22Rv1 (cell line): ENCODE measurements at regions not wholly inside any gene's neighbourhood (a gene's known extent, or its start where the extent isn't known, plus 50 kb on each side); places are given as distances from the start of the nearest gene placed in this dataset.

Experiments
- H3K27ac ChIP-seq: fragments of 450-650 bp; 2 replicates; pipeline ENCODE4 v1.5.1; 2017
- CTCF ChIP-seq: fragments of 450-650 bp; IDR thresholded peaks from 2 replicates; pipeline ENCODE4 v1.5.1; 2017; ENCODE audit warnings: mild to moderate bottlenecking
- ZFX ChIP-seq: fragments of 450-650 bp; IDR thresholded peaks from 2 replicates; pipeline ENCODE4 v1.6.1; 2017; ENCODE audit warnings: antibody characterized with exemption, borderline replicate concordance

- no peak for TF ChIP-seq CTCF
- no peak for TF ChIP-seq ZFX
- no peak overlapping the region for H3K27ac ChIP-seq
These were observed 117.2 kb upstream of the OLIG2 start for GRCh38 chr21:32908534-32908933.

GRCh38 chr21:32909393-32909792, 116.3 kb upstream of the OLIG2 start:
- TF ChIP-seq CTCF (no peak), ZFX (no peak)
- H3K27ac ChIP-seq, result no peak overlapping the region

- TF ChIP-seq CTCF (no peak), ZFX (no peak)
- H3K27ac ChIP-seq, result no peak overlapping the region
These were observed 111.2 kb upstream of the OLIG2 start for GRCh38 chr21:32914424-32915039.

- TF ChIP-seq CTCF, result no peak
- no peak for TF ChIP-seq ZFX
- H3K27ac ChIP-seq, result no peak overlapping the region
These were observed 110.6 kb upstream of the OLIG2 start for GRCh38 chr21:32915099-32915498.

GRCh38 chr21:32916088-32916487, 109.6 kb upstream of the OLIG2 start:
- H3K27ac ChIP-seq, result no peak overlapping the region
- no peak for TF ChIP-seq CTCF
- no peak for TF ChIP-seq ZFX

- no peak overlapping the region for H3K27ac ChIP-seq
- TF ChIP-seq ZFX (no peak), CTCF (peak; percentile 16; the same call in 1 of the 2 replicates)
These were observed 109.1 kb upstream of the OLIG2 start for GRCh38 chr21:32916522-32917099.

GRCh38 chr21:32917362-32918135, 108.2 kb upstream of the OLIG2 start:
- TF ChIP-seq CTCF (no peak), ZFX (no peak)
- no peak overlapping the region for H3K27ac ChIP-seq
